ENCODE measurements at regions not wholly inside any gene's neighbourhood (a gene's known extent, or its start where the extent isn't known, plus 50 kb on each side); places are given as distances from the start of the nearest gene placed in this dataset.

GRCh38 chr13:108573455-108573854, 56.0 kb upstream of the MYO16 start:
- Histone ChIP-seq H3K27ac (no peak overlapping the region), H3K4me1 (no peaks in the 10 kb centered on the region), H3K4me3 (no peak overlapping the region), H3K9me3 (no peaks in the 10 kb centered on the region), H3K36me3 (no peaks in the 10 kb centered on the region), H3K27me3 (no peaks in the 10 kb centered on the region)
- TF ChIP-seq CTCF (IDR thresholded peaks at IDR 0.05) = no peak
- no peak for TF ChIP-seq POLR2A (IDR thresholded peaks at IDR 0.05)
- no peak for TF ChIP-seq POLR2AphosphoS5 (IDR thresholded peaks at IDR 0.05)
- intact Hi-C loops (cut with DNase I; ENCODE audit: low total_unique reads) = no loop called here
- no peak for DNase-seq (ENCODE audit: low spot score in 2 of 2)

- no peak overlapping the region for H3K4me3 ChIP-seq
- no peaks in the 10 kb centered on the region for H3K9me3 ChIP-seq
- H3K27ac ChIP-seq = no peak overlapping the region
- intact Hi-C loops (cut with DNase I; ENCODE audit: low total_unique reads) = no loop called here
- TF ChIP-seq POLR2A (IDR thresholded peaks at IDR 0.05) (no peak), POLR2AphosphoS5 (IDR thresholded peaks at IDR 0.05) (no peak), CTCF (IDR thresholded peaks at IDR 0.05) (no peak)
- no peaks in the 10 kb centered on the region for H3K36me3 ChIP-seq
- no peak for DNase-seq (ENCODE audit: low spot score in 2 of 2)
- no peaks in the 10 kb centered on the region for H3K4me1 ChIP-seq
- no peaks in the 10 kb centered on the region for H3K27me3 ChIP-seq
Observed at GRCh38 chr13:108574856-108575255, 54.6 kb upstream of the MYO16 start.

- no peak overlapping the region for H3K4me3 ChIP-seq
- H3K36me3 ChIP-seq = no peaks in the 10 kb centered on the region
- no peak for DNase-seq (ENCODE audit: low spot score in 2 of 2)
- H3K4me1 ChIP-seq = no peaks in the 10 kb centered on the region
- H3K9me3 ChIP-seq = no peaks in the 10 kb centered on the region
- intact Hi-C loops (cut with DNase I; ENCODE audit: low total_unique reads) = no loop called here
- no peak overlapping the region for H3K27ac ChIP-seq
- no peaks in the 10 kb centered on the region for H3K27me3 ChIP-seq
- TF ChIP-seq POLR2AphosphoS5 (IDR thresholded peaks at IDR 0.05) = no peak
- no peak for TF ChIP-seq CTCF (IDR thresholded peaks at IDR 0.05)
- no peak for TF ChIP-seq POLR2A (IDR thresholded peaks at IDR 0.05)
Observed at GRCh38 chr13:108575430-108575829, 54.0 kb upstream of the MYO16 start.
